Stimulated activated CD4-positive, alpha-beta T cell treated with anti-CD3 and anti-CD28 coated beads, Interleukin-4, amount 100 ng/mL, for 48 hours (primary cell): ENCODE measurements at regions not wholly inside any gene's neighbourhood (a gene's known extent, or its start where the extent isn't known, plus 50 kb on each side); places are given as distances from the start of the nearest gene placed in this dataset.
A peak's percentile ranks its signal among the peaks of the same experiment; 100 is the strongest.
"Not testable (repeated sequence)": the region's sequence is repeated elsewhere in the genome, so short reads cannot be mapped to it uniquely, and the experiment has no call there.

Experiments
- DNase-seq, 2 donors: peaks; one replicate each; pipeline ENCODE4 v3.0.0-alpha.2; 2020; ENCODE audit warnings: low read depth in 2 of 2

DNA sequence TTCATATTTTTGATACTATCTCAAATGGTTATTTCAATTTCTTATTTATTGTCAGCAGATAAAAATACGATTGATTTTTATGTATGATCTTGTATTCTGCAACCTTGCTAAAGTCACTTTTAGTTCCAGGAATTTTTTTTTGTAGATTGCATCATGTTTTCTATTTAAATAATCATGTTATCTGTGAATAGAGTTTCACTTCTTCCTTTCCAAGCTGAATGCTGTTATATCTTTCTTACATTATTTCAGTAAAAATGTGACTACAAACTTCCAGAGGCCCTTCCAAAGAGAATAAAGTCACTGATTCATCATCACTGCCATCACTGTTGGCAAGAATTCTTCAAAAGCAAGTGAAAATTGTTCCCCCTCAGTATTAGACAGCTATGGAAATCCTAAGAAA, 104.7 kb upstream of the RAP1B start:
- no peak for DNase-seq

DNA sequence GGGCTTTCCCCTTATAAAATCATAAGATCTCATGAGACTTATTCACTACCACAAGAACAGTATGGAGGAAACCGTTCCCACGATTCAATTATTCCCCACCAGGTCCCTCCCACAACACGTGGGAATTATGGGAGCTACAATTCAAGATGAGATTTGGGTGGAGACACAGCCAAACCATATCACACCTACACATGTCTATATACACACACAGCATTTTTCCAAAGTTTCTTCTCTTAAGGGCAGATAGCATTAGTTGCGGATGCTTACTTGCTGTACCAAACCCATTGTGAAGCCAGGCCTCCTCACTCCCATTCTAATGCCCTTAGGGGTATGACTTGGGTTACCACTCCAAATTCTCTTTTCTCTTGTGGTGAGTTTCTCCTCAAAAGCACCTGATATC, 104.1 kb upstream of the RAP1B start:
- DNase-seq, result no peak

DNA sequence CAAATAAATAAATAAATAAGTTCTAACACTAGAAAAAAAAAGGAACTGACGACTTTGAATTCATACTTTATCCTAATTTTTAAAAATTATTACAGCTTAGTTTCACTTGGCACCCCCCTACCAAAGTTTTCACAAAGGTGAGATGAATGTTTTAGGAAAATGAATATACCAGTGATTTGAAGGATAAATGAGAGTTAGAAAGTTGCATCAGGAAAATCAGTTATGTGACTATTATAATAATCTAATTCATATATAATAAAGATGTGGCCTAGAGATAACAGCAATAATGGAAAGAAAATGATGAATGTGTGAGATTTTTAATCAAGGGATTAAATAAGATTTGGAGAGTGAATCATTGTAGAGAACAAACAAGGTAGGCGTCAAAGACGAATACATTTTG, 103.0 kb upstream of the RAP1B start:
- DNase-seq, result no peak

DNA sequence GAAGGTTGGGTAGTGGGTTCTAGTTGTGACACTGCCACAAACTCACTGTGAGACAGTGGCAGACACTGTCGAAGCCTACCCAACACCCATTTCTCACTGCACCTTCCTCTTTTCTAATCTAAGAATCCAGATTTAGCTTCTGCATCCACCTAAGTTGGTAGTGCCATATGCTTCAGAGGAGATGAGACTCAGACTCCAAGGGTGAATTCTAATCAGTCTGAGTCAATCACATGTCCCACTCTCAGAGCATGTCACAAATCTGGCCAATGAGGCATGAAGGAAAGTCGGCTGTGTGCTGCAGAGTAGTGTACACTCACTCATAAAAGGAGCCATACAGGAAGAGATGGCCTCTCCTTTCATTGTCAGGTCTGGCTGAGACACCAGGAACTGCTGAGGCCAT, 102.1 kb upstream of the RAP1B start:
- no peak for DNase-seq

DNA sequence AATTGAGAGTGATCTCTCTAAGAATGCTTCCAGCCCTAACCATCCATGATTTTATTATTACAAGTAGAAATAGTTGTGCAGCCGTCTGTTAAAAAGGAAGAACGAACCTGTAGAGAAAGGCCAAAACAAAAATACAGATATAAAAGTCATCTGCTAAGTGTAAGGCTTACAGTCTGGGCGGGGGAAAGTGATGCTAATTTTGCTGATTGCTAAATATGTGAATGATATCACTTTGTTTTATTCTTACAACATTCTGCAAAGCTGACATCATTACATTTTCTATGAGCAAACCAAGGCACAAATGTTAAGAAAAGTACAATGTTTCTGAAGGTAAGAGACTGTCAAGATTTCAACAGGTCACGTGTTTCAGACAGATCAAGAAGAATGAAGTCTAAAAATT, 101.5 kb upstream of the RAP1B start:
- DNase-seq, result no peak

DNA sequence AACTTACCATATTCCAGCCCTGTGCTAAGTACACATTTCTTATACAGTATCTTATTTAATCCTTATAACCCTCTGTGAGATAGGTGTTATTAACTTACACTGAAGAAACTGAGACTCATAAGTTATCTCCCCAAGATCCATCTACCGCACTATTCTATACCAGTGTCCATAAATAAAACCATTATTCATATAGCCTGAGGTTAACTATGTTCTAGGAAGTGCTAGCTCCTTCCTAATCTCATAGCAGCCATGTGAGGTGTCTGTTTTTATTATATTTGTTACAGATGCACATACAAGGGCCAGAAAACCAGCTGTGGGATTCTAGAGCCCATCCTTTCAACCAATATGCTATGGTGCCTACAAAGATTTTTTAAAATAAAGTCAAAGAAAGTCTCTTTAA, 100.3 kb upstream of the RAP1B start:
- DNase-seq, result no peak

DNA sequence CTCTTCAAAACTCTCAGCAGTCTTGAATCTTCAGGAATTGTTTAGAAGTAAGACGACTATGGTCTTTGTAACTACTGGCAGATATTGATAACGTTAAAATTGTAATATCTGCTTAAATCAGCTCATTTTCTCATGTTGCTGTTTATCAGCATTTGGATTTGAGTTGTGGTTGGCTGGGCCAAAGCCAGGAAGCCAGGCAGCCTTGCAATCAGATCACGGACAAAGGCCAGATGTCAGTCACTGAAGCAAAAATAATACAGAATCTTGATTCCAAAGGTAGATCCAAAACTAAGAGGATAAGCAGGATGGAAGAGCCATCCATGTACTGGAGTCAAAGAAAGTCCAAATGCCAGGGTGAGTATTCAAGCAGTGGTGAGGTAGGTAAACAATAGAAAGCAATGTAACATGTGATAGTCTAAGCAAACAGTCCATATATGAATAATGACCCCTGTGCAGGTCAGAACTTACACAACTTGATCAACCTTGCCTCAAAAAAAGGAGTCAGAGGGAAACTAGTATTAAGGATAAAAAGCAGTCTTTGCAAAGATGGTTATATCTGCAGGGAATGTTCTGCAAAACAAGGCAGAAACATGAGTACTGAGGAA, 95.8 kb upstream of the RAP1B start:
- no peak for DNase-seq

DNA sequence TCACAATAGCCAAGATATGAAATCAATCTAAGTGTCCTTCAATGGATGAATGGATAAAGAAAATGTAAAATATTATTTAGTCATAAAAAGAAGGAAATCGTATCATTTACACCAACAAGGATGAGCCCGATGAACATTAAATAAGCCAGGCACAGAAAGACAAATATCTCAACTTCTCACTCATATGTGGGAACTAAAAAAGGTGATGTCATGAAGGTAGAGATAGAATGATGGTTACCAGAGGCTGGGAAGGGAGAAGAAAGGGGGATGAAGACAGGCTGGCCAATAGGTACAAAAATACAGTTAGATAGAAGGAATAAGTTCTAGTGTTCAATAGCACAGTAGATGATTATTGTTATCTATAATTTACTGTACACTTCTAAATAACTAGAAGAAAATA, 94.9 kb upstream of the RAP1B start:
- DNase-seq, result no peak

DNA sequence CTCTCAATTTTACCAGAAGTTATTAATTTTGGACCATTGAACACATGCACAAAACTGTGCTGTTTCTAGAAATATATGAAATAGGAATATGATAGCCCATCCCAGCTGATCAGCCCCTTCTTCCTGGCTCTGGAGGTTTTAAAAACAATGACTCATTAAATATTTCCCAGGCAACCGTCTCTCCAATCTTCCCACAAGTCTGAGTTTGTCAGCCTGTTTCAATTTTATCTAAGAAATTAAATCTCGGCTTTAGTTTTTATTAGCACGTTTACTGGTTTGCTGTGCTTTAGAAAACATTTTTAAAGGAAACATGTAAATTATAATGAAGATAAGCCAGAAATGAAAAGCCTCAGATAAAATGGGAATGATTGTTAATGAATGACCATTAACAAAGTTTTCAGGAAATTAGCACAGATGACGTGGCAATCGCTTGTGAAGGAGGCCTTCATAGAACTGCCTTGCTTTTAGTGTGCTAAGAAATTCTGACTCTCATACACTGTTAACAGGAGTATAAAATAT, 89.3 kb upstream of the RAP1B start:
- DNase-seq, result no peak

DNA sequence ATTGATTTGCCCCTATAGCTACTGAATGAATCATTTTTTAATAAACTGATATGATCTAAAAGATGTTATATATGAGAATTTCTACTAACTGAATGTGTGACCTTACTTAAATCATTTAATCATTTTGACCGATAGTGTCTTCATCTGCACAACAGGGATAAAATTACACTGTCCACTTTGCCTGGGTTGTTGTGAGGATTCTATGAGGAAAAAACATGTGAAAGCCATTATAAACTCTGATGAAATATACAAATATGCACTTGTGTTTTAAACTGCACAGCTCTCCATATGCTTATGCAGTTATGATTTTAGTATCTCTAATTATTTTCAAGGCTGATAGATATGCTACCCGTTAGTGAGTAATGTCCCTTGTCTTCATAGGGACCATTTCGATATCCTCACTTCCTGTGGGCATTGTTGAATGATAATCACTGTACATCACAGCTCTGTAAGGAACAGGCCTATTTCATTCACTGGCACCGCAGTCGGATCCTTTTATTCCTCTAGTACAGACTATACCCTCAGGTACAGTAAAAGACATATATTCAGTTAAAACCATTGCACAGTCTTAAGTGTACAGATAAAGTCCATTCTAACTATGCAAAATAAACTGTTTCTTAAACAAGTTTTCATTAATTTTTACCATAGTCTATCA, 88.7 kb upstream of the RAP1B start:
- no peak for DNase-seq

DNA sequence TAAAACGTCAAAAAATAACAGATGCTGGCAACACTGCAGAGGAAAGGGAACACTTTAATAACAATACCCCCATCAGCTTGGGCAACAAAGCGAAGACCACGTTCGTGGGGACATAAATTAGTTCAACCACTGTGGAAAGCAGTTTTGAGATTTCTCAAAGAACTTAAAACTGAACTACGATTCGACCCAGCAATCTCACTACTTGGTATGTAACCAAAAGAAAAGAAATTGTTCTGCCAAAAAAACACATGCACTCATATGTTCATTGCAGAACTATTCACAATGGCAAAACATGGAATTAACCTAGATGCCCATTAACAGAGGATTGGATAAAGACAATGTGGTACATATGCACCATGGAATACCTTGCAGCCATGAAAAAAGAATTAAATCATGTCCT, 81.2 kb upstream of the RAP1B start:
- no peak for DNase-seq

DNA sequence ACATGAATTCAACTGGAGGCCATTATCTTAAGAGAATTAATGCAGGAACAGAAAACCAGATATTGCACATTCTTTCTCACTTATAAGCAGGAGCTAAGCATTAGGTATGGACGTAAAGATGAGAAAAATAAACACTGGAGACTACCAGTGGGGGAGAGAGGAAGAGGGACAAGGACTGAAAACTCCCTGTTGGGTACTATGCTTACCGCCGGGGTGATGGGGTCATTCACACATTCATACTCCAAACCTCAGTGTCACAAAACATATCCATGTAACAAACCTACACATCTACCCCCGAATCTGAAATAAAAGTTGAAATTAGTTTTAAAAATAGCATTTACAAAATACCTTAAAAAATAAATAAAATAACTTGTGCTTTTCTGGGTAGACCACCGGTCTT, 80.8 kb upstream of the RAP1B start:
- no peak for DNase-seq

DNA sequence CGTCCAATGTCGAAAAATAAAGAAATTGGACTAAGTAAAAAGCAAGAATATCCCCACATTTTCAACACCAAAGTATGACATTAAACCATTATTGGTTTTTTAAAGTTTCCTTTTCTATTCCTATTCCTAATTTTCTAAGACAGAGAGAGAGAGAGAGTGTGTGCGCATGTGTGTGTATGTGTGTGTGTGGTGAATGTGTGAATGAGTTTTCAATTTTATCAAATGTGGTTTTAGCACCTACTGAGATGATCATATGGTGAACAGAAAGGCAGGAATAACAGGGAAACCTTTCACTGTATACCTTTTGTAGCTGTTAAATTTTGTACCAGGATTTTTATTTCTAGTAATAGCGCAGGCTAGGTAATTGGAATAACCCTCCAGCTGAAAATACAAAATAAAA, 80.4 kb upstream of the RAP1B start:
- DNase-seq, result no peak

DNA sequence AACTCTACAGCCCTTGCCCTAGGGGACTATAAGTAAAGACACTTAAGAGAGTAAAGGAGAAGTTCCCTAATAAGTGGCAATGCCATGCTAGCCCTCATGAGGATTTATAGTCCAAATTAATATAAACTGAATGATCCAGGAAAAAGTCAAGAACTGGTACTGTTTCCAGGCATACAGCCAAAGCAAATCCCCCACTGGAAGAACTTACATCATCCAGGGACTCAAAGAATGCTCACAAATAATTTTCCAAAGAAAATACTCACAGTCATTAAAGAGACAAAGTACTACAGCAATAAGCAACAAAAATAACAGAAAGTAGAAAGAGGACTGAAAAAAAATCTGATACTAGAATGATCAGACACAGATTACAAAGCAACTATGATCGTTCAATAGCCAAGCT, 79.7 kb upstream of the RAP1B start:
- no peak for DNase-seq

DNA sequence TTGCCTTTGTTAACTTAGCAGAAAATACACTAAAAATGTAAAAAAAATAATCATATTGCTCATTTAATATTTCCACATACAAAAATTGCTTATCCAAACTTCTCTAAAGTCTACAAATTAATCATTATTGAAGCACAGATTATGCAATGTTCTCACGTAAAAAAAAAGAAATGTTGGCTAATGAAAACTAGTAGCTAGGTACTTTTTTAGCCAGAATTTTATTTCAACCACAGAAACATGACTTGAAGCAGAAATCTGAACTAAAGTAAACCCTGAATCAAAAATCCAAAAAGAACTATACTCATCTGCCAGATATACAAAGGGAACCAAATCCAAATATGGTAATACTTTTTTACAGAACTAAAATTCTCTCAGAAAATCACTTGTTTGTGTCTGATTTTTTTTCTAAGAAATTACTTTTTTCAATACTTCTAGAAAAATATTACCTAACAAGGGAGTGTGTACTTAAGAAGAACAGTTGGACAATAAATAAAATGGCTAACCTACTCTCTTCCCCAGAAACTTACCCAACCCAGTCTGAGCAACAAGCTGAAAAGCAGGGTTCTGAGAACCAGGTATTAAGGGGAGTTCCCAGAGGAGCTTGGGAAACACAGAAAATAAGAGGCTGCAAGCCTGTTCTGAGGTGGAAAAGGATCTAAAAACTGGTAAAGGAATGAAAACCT, 78.4 kb upstream of the RAP1B start:
- no peak for DNase-seq

DNA sequence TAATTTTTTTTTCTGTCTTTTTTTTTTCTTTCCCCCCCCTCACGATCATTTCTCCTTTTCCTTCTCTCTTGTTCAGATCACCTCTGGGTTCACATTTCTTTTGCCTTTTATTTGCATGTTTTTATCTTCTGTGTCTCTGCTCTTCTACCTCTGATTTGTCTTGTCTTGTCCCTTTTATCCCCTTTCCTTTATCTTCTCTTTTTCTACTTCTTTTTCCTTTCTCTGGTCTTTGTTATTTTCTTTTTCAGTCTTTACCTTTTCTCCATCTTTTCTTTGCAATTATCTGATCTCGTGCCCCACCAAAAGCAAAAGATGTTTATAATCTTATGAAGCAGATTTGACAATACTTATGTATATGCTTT, 77.8 kb upstream of the RAP1B start:
- DNase-seq, result no peak

DNA sequence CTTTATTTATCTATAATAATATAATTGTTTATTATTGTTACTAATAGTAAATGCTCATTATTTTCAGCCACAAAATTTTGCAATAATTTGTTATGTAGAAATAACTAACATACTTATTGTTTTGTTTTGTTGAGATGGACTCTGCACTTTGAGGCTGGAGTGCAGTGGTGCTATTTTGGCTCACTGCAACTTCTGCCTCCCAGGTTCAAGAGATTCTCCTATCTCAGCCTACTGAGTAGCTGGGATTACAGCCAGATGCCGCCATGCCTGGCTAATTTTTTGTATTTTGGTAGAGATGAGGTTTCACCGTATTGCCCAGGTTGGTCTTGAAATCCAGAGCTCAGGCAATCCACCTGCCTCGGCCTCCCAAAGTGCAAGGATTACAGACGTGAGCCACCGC, 76.6 kb upstream of the RAP1B start:
- no peak for DNase-seq

DNA sequence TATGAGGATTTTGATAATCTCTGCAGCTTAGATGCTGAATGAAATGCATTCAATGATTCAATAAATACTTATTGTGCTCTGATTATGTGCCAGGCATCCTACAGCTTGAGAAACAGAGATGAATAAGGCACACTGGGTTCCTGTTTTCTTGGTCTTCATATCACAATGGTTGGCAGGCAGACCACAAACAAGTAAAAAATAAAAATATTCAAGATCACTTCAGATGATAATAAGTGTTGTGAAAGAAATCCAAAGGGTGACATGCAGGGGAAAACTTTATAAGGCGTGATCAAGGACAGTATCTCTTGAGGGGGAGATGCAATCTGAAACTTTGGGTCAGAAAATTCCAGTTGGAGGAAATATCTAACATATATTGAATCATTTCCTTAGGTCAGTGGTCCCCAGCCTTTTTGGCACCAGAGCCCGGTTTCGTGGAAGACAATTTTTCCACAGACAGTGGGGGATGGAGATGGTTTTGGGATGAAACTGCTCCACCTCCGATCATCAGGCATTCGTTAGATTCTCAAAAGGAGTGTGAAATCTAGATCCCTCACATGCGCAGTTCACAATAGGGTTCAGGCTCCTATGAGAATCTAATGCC, 73.7 kb upstream of the RAP1B start:
- no peak for DNase-seq

DNA sequence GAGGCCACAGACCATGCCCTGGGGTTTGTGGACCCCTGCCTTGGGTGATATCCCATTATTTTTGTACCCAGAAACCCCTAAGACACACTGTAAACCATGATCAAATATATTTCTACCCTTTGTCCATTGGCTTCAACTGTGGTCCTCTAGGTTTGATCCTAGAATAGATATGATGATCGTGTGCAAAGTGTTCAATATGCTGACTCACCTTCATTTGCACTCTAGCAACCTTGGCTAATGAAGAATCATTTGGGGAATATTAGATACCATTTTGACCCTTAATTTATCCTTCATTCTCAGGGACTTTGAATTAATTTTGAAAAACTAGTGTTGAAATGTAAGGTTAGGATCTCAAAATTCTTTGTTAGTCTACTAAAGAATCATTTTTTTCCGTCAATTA, 73.1 kb upstream of the RAP1B start:
- no peak for DNase-seq

DNA sequence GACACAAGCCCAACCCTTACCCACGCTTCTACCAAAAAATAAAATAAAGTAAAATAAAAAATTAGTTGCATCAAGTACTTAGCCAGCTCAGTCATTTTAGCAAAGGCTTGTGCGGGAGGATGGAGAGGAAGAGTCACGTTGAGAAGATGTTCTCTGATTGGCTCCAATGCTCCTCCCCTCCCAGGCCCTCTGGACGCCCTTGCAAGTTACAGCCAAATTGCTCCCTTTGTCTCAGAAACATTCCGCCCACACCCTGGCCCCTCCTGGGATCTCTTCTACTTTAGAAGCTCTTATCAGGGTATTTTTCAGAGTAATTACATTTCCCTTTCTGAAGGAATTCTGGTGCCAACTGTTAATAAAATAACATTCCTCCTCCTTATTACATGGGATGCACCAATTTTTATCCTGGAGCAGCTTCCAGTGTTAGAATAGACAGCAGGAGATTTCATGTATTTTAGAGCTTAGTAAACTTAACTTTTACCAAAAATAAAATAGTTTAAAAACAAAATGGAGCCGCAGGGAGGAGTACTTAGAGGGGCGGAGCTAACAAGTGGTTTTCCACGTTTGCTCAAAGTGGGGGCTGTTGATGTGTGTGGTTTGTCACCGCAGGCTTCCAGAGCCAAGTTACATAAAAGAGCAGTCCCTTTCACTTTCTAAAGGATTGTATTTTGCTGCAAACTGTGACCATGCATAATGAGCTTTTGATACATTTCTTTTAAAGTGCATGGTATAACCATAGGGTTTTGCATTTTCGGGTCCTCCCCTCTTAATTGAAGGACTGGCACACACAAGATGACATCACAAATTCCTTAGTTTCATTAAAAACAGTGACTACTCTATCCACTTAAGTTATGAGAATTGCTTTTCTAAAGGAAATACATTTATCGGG, 71.7 kb upstream of the RAP1B start:
- peak in 1 of 2 donors; percentile 19 for DNase-seq

DNA sequence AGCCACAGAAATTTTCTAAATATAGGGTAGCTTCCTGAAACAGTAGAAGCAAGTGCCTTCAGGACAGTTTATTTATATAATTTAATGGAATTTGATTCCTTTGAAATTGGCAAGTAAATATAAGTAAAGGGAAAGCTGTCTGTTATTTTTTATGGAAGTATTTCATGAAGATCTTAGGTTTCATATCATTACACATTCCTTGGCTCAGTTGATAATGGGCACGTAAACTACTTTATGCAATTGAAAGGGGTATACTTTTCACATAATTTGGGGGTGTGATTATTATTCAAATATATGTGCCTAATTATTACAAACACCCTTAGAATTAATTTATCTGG, 71.1 kb upstream of the RAP1B start:
- no peak for DNase-seq

DNA sequence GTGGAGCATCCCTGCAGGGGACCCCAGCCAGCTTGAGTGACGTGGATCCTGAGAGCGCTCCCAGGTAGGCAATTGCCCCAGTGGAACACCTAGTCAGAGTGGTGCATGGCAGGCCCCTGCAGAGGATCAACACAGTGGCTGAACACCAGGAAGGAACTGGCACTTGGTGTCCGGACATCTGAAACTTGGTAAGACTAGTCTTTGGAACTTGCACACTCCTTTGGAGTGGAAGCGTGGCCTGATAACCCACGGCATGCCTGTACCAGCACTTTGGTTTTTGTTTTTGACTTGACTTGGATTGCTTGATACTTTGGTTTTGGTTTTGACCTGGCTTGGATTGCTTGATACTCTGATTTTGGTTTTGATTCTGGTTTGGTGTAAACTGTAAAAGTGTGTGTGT, 69.9 kb upstream of the RAP1B start:
- DNase-seq, result not testable (repeated sequence)
